HepG2 (cell line): ENCODE measurements at regions not wholly inside any gene's neighbourhood (a gene's known extent, or its start where the extent isn't known, plus 50 kb on each side); places are given as distances from the start of the nearest gene placed in this dataset.

Experiments
- ATAC-seq: fragments of 200-7000 bp; cut with Tn5 transposase; 3 replicates; pipeline ENCODE4 v1.9.1; 2020; ENCODE audit warnings: mild to moderate bottlenecking, moderate library complexity
- BruUV-seq: library from RNA; stranded (reverse); fragments of 400-500 nt; replicated peaks from 2 replicates; lab custom pipeline; 2021; lab: Mats Ljungman, UMichigan
- CTCF ChIA-PET: fragments of 300-600 bp; formaldehyde crosslinking; extraction: SDS; loops from one replicate; lab custom pipeline; 2021; ENCODE audit warnings: low total read pairs, inconsistent platforms, low intra/inter-chr PET ratio; lab: Yijun Ruan, JAX
- POLR2A ChIA-PET: fragments of 350-600 bp; sonication (Branson Sonifier 250); formaldehyde crosslinking; loops from one replicate; lab custom pipeline; 2020; ENCODE audit warnings: antibody characterized with exemption, inconsistent platforms; lab: Yijun Ruan, JAX
- DNase-seq: peaks from one replicate; pipeline ENCODE4 v3.0.0-alpha.2; 2015; ENCODE audit warnings: low spot score
- FAIRE-seq: peaks from 3 replicates; lab custom pipeline; 2011; peaks lifted over from hg19 to GRCh38; lab: Jason Lieb, UNC
- H2AFZ ChIP-seq: one replicate; pipeline ENCODE4 v1.6.1; 2011; ENCODE audit warnings: low read length, inconsistent platforms
- H3K27ac ChIP-seq: fragments of 300-600 bp; 3 replicates; pipeline ENCODE4 v1.8.0; 2011; ENCODE audit warnings: mixed run types, mild to moderate bottlenecking, mixed read lengths, low read length, inconsistent platforms; ENCODE audit not compliant: insufficient read depth; ENCODE audit errors: extremely low read length
- H3K27me3 ChIP-seq, 2 experiments: fragments of 200-600 bp in 1 of 2; 2 replicates in 1 of 2; 3 replicates in 1 of 2; pipeline versions ENCODE4 v1.6.0 to v1.8.0; 2011; ENCODE audit warnings: low read length in 2 of 2, mild to moderate bottlenecking in 2 of 2, moderate library complexity in 2 of 2, inconsistent platforms in 1 of 2; ENCODE audit not compliant: insufficient read depth in 2 of 2, control insufficient read depth in 1 of 2
- H3K36me3 ChIP-seq, 2 experiments: fragments of 200-600 bp in 1 of 2; replicated peaks in 1 of 2; 2 replicates in 1 of 2; 3 replicates in 1 of 2; pipeline versions ENCODE4 v1.5.1 to v1.8.0; 2011; ENCODE audit warnings: low read length in 2 of 2, inconsistent platforms in 1 of 2; ENCODE audit not compliant: insufficient read depth in 2 of 2, control insufficient read depth in 1 of 2
- H3K4me1 ChIP-seq: 2 replicates; pipeline ENCODE4 v1.5.1; 2012; ENCODE audit warnings: low read length, inconsistent platforms; ENCODE audit not compliant: insufficient read depth
- H3K4me2 ChIP-seq: 2 replicates; pipeline ENCODE4 v1.6.0; 2011; ENCODE audit warnings: low read depth, low read length, inconsistent platforms
- H3K4me3 ChIP-seq, 3 experiments: fragments of 200-600 bp in 1 of 3; sonication (generic), shearing (Covaris generic) in 1 of 3; replicated peaks in 1 of 3; 2 replicates each; pipeline ENCODE4 v1.5.1; 2011 to 2016; ENCODE audit warnings: low read length in 3 of 3, inconsistent platforms in 2 of 3, low read depth in 2 of 3, mild to moderate bottlenecking in 2 of 3, control low read depth in 1 of 3, mixed read lengths in 1 of 3; ENCODE audit not compliant: insufficient read depth in 1 of 3
- H3K79me2 ChIP-seq: one replicate; pipeline ENCODE4 v1.6.1; 2011; ENCODE audit warnings: low read length, inconsistent platforms; ENCODE audit not compliant: insufficient read depth
- H3K9ac ChIP-seq: 2 replicates; pipeline ENCODE4 v1.6.0; 2011; ENCODE audit warnings: mild to moderate bottlenecking, low read depth, low read length, inconsistent platforms; ENCODE audit not compliant: insufficient read depth
- H3K9me3 ChIP-seq: 2 replicates; pipeline ENCODE4 v1.5.1; 2012; ENCODE audit warnings: mild to moderate bottlenecking, low read length
- H4K20me1 ChIP-seq: 2 replicates; pipeline ENCODE4 v1.6.0; 2011; ENCODE audit warnings: inconsistent platforms, mild to moderate bottlenecking, low read length, moderate library complexity; ENCODE audit not compliant: insufficient read depth
- DNMT1 ChIP-seq: sonication (generic); formaldehyde crosslinking; IDR thresholded peaks from 2 replicates; pipeline ENCODE4 v1.5.1; 2020; ENCODE audit warnings: mild to moderate bottlenecking, missing genetic modification reagents
- EHMT2 ChIP-seq: fragments of 200-600 bp; sonication (generic); IDR thresholded peaks from 2 replicates; pipeline ENCODE4 v1.7.0; 2017; ENCODE audit warnings: antibody characterized with exemption, low read depth, low read length, borderline replicate concordance
- ERF ChIP-seq: IDR thresholded peaks from 2 replicates; pipeline ENCODE4 v1.6.1; 2018; ENCODE audit warnings: missing biosample characterization, missing genetic modification reagents
- HES4 ChIP-seq: sonication (generic); formaldehyde crosslinking; IDR thresholded peaks from 2 replicates; pipeline ENCODE4 v1.9.0; 2021; ENCODE audit warnings: mild to moderate bottlenecking, missing genetic modification reagents, borderline replicate concordance
- HOXA7 ChIP-seq: sonication (generic); formaldehyde crosslinking; IDR thresholded peaks from 2 replicates; pipeline ENCODE4 v1.8.1; 2022; ENCODE audit warnings: mild to moderate bottlenecking, missing genetic modification reagents, moderate library complexity
- MEIS1 ChIP-seq: sonication (generic); formaldehyde crosslinking; IDR thresholded peaks from 2 replicates; pipeline ENCODE4 v1.9.0; 2021; ENCODE audit warnings: mild to moderate bottlenecking, missing genetic modification reagents, moderate library complexity, borderline replicate concordance
- MXI1 ChIP-seq: IDR thresholded peaks from 3 replicates; pipeline ENCODE4 v1.6.1; 2012; ENCODE audit warnings: low read depth, low read length, inconsistent platforms, borderline replicate concordance
- SMC3 ChIP-seq: IDR thresholded peaks from 2 replicates; pipeline ENCODE4 v1.6.1; 2011; ENCODE audit warnings: low read length, improper control_type of control experiment
- YEATS2 ChIP-seq: sonication (generic); formaldehyde crosslinking; IDR thresholded peaks from 2 replicates; pipeline ENCODE4 v1.4.0; 2020; ENCODE audit warnings: missing genetic modification reagents, borderline replicate concordance
- ZBTB7B ChIP-seq: sonication (generic); formaldehyde crosslinking; IDR thresholded peaks from 2 replicates; pipeline ENCODE4 v1.4.0; 2020; ENCODE audit warnings: missing genetic modification reagents
- WGBS: methylation state at CpG from one replicate; pipeline ENCODE4 v1.1.6; 2017; ENCODE audit warnings: low lambda C conversion rate; 5-methylcytosine and 5-hydroxymethylcytosine counted together
- in situ Hi-C: cut with HindIII; loops from 2 replicates; pipeline ENCODE4 v1.10.0; 2017; ENCODE audit warnings: low pct_unique_long_range_greater_than_20kb; ENCODE audit not compliant: extremely low pct_ligation_motif_present
- intact Hi-C: fragments of 100-400 bp; cut with micrococcal nuclease; formaldehyde crosslinking; loops from one replicate; pipeline ENCODE4 v1.10.0; 2022; ENCODE audit not compliant: unreplicated experiment
- TF ChIP-seq, protein P1 (sequence below): sonication (generic); formaldehyde crosslinking; IDR thresholded peaks from 2 replicates; pipeline ENCODE4 v1.4.0; 2020; ENCODE audit warnings: mild to moderate bottlenecking, missing genetic modification reagents, borderline replicate concordance

DNA sequence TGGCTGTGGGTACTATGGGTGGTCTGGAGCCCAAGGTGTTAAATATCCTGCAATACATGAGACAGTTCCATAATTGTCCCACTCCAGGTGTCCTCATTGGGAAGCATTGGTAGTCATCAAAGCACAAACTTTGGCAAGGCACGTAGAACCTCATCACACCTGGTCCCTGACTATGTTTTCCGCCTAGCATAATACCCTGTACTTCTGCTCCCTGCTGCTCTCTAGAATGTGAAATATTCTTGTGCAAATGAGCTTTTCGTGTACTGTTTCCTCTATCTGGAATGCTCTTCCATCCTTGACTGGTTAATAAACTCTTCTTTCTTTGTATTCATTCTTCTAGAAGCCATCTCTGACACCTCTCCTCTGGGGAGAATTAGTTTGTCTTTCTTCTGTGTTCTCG lies 103.2 kb downstream of the EBLN2 start:
- no peaks in the 10 kb centered on the region for H3K36me3 ChIP-seq
- intact Hi-C loops (no loop called here), in situ Hi-C loops (no loop called here)
- TF ChIP-seq, protein P1, sequence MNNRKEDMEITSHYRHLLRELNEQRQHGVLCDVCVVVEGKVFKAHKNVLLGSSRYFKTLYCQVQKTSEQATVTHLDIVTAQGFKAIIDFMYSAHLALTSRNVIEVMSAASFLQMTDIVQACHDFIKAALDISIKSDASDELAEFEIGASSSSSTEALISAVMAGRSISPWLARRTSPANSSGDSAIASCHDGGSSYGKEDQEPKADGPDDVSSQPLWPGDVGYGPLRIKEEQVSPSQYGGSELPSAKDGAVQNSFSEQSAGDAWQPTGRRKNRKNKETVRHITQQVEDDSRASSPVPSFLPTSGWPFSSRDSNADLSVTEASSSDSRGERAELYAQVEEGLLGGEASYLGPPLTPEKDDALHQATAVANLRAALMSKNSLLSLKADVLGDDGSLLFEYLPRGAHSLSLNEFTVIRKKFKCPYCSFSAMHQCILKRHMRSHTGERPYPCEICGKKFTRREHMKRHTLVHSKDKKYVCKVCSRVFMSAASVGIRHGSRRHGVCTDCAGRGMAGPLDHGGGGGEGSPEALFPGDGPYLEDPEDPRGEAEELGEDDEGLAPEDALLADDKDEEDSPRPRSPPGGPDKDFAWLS (CRISPR knock-in tag): no peak
- no peak for TF ChIP-seq YEATS2 (CRISPR knock-in tag)
- no peak for TF ChIP-seq HOXA7
- no peak for TF ChIP-seq HES4 (CRISPR knock-in tag)
- H3K27me3 ChIP-seq: no peaks in the 10 kb centered on the region
- H2AFZ ChIP-seq: no peak overlapping the region
- H3K27ac ChIP-seq: no peak overlapping the region
- FAIRE-seq: no peak
- no peaks in the 10 kb centered on the region for H3K4me1 ChIP-seq
- H3K9me3 ChIP-seq: no peaks in the 10 kb centered on the region
- WGBS: 39% methylated on average over 4 of the region's 4 CpGs
- no peak overlapping the region for H3K4me2 ChIP-seq
- ChIA-PET CTCF (no interaction called here), POLR2A (no interaction called here)
- no peak overlapping the region for H3K9ac ChIP-seq
- BruUV-seq: no TSS peak
- DNase-seq: no peak
- no peaks in the 10 kb centered on the region for H4K20me1 ChIP-seq
- no peak for ATAC-seq
- no peaks in the 10 kb centered on the region for H3K79me2 ChIP-seq
- H3K4me3 ChIP-seq: no peak overlapping the region

DNA sequence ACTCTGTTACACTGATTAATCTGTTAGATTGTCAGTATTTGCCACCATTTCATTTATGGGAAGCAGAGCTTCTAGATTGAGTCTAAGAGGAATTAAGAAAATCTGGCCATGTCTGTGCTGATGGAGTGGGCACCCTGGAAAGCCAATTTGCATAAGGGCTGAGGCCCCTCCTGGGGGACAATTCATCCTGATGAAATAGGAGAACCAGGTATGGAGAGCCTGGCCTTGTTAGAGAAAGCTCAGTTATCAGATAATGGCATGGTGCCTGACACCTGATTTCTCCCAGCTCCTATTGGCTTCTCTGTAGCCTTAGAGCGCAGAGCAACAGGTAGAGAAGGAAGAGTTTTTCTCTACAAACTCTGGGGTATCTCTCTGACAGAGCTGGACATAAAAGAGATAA lies 114.2 kb downstream of the EBLN2 start:
- Histone ChIP-seq H3K27ac (no peak overlapping the region), H3K79me2 (no peaks in the 10 kb centered on the region), H3K4me3 (no peak overlapping the region), H3K9ac (no peak overlapping the region), H3K36me3 (no peaks in the 10 kb centered on the region), H3K4me2 (no peak overlapping the region), H3K4me1 (no peaks in the 10 kb centered on the region), H3K9me3 (no peaks in the 10 kb centered on the region), H2AFZ (no peak overlapping the region), H3K27me3 (no peaks in the 10 kb centered on the region; a peak in 2 of 5 replicates), H4K20me1 (no peaks in the 10 kb centered on the region)
- ChIA-PET CTCF (no interaction called here), POLR2A (no interaction called here)
- BruUV-seq: no TSS peak
- intact Hi-C loops (no loop called here), in situ Hi-C loops (no loop called here)
- no peak for TF ChIP-seq SMC3
- no peak for TF ChIP-seq MEIS1
- no peak for TF ChIP-seq MXI1
- no peak for TF ChIP-seq EHMT2
- no peak for TF ChIP-seq ERF (CRISPR knock-in tag)
- TF ChIP-seq DNMT1 (CRISPR knock-in tag): no peak
- no peak for TF ChIP-seq ZBTB7B (CRISPR knock-in tag)
- no peak for ATAC-seq
- FAIRE-seq: no peak
- DNase-seq: no peak
- 25% methylated on average over 1 of the region's 1 CpG for WGBS
